ENCODE measurements at regions not wholly inside any gene's neighbourhood (a gene's known extent, or its start where the extent isn't known, plus 50 kb on each side); places are given as distances from the start of the nearest gene placed in this dataset.

DNA sequence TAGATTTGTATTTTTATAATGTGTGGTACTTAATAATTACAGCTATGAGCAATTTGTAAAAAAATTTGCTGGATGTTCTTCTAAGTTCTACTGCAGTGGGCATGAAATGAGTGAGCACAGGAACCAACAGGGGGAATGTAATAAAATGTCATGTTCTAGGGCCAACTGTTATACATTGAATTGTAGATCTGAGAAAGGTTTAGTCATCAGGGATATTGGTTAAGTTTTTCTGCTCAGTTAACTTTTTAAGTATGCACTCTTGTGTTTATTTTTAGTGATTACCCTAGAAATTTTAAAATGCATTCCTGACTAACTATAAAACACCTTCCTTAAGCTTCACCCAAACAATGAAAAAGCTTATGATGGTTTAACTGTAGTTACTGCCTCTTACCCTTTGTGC lies 101.8 kb downstream of the CAND1 start:
- intact Hi-C loops (cut with micrococcal nuclease) = no loop called here

DNA sequence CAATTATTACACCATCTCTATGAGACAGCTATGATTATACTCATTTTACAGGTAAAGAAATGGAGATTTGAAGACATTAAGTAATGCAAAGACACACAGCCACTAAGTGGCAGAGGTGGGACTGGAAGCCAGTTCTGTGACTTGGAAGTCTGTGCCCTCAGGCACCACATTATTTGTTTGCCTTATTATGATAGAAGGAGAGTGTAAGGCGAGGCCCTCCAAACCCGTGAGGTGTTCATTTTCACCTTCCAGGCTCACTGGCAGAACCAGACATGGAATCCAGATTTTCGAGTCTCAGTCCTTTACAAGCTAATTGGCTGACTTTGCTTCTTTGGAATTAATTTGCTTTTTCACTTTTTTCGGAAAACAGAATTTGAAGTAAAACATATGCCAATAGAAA lies 107.9 kb downstream of the CAND1 start:
- intact Hi-C loops (cut with micrococcal nuclease) = no loop called here

DNA sequence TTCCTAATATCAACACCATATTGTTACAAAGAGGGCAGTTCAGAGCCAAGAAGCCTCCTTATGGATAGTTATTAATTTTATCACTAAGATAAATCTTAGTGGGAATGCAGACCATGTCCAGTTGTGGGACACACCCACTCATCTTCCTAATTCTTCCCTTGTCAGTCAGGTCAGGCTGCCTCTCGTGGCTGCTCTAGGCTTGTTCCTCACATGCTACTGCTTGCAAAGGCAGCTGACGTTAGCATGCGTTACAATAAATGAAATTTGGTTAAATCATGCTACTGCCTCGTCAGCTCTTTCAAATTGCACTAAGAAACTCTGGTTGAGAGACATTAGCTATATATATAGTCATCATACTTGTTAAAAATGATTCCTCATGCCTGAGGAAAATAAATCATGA lies 108.4 kb downstream of the CAND1 start:
- intact Hi-C loops (cut with micrococcal nuclease) = no loop called here

DNA sequence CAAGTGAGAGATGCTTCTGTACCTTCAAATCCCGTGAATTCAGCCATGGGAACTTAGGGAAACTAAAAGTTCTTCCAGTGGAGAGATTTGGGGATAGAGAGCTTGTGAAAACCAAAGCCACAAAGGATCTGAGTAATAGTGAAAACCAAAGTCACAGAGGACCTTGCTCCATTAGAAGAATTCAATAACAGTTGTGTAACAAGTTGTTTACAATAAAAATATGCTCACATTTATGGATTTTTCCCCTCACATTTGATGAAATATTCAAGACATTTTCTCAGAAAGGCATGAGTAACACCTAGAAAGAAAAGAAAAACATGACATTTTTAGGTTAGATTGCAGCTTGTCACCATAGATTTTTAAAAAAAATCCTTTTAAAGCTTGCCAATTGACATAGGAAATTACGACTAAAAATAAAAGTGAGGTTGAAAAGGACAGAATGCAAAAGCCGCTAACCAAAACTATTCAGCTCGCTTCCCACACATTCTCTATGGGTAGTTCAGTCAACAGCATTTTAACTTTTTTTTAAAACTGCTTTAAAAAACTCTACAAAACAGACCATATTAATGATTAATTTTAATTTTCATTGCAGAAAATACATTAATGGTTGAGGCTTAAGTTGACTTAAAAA lies 113.2 kb downstream of the CAND1 start:
- intact Hi-C loops (cut with micrococcal nuclease) = no loop called here

DNA sequence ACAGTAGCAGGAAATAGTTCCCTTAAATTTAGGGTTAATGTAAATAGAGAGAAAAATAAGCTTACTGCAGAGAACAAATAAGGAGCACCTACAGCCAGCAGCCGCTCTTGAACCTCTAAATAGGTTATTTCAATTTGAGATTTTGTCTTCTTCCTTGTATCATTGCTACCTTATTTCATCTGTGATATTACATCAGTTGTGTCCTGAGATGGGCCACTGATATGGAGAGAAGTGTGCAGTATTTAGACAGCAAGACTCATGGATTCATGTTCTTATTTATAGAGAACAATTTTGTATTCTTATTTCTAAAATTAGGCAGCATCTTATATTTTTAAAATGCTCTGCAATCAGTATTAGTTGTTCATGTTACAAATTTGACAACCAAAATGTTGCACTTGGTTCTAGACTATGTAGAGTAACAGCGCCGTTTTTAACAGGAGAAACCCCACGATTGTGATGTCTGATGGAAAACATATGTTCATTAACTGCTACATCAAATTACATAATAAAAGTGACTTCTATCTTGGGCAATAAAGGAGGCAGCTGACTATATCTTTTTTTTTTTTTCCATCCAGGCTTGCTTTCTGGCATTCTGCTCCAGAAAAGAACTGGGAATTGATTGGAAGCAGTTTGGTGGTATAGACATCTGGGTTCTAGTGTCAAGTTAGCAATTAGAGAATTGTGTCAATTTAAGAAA lies 117.9 kb downstream of the CAND1 start:
- intact Hi-C loops (cut with micrococcal nuclease) = no loop called here

DNA sequence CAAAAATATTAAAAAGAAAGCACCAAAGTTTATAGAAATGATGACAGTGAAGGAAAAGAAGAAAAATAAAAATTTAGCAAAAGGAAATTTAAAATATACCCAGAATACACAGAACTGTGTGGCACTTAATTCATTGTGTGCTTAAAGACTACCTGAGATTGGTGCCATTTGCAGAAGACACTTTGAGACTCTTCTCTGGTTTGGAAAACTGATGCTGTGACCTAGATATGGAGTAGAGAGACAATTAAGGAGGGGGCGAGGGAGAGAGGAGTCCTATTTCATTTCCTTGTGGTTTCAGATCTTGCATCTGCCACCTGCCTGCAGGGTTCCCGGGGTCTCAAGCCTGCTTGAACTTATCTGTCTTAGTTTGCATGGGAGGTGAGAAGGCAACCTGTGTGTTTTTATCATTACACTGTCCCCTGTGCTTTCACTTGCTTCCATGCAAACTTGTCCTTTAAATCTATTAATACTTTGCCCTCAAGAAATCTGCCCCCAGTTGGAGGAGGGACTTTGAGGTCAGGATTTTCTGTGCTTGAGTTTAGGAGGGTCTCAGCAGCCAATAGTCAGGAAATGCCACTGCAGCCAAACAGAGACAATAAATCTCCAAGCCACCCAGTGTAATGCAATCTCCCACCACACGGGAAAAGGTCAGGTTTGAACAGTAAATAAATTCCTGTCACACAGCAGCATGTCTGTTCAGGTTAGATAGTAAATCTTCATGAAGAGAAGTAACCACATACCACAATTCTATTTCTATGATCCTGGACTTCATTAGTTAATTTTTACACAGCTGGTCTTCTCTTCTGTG lies 119.4 kb downstream of the CAND1 start:
- intact Hi-C loops (cut with micrococcal nuclease) = no loop called here

DNA sequence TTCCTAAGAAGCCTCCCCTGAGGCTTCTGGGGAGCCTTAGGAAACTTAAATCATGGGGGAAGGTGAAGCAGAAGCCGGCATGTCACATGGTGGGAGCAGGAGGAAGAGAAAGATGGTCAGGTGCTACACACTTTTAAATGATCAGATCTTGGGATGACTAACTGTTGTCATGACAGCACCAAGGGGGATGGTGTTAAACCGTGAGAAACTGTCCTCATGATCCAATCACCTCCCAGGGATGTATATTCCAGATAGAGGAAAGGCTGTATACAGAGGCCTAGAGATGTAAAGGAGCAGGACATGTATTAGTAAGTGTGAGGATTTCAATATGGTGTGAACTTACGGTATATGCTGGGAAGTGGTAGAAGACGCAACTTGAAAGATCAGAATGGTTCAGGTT lies 121.1 kb downstream of the CAND1 start:
- intact Hi-C loops (cut with micrococcal nuclease) = no loop called here

DNA sequence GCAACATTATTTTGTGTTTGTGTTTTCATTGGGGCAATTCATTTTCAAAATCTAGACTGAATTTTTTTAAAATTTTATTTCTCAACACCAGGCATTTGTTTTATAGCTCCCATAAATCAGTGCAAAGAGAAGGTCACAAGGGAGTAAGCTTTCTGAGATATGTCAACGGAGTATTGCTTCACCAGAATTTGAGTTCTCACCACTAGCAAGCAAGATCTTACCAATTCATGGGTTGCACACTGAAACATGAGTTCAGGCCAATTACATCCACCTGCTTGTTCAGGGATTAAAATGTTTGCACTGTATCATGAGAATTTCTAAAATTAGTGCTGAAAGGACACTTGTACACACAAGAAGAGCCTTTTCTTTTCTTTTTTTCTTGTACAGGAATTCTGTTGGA lies 121.9 kb downstream of the CAND1 start:
- intact Hi-C loops (cut with micrococcal nuclease) = no loop called here

DNA sequence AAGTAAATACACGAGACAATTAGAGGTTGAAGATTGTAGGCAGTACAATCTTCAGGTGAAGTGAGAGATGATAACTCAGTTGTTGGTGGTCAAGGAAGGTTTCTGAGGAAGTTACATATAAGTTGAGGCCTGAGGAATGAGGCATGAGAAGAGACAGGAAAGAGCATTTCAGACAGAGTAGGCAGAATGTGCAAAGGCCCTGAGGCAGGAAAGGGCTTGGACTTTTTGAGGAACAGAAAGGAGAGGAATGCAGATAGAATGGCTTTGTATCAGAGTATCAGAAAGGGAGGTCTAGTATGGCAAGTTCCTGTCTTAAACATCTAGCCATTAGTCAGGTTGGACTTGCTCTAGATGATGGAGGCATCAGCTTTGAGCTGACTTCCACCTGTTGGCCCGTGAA lies 122.5 kb downstream of the CAND1 start:
- intact Hi-C loops (cut with micrococcal nuclease) = no loop called here

DNA sequence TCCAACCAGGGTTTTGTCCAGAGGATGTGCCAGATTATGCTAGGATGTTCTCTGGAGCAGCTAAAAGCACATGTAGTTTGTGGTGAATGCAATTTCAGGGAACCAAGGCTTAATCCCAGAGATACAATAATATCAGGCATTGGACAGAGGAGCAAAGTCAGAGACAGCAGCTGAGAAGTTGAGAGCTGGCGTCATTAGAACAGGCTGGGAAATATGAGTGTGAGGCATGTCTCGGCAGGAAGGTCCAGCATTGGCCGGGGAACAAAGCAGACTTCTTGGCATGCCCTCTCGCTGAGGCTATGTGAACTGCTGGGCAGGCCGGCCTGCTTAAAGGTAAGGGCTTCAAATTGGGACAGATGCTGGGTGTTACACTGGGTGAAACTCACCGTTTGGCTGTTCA lies 125.4 kb downstream of the CAND1 start:
- intact Hi-C loops (cut with micrococcal nuclease) = no loop called here

DNA sequence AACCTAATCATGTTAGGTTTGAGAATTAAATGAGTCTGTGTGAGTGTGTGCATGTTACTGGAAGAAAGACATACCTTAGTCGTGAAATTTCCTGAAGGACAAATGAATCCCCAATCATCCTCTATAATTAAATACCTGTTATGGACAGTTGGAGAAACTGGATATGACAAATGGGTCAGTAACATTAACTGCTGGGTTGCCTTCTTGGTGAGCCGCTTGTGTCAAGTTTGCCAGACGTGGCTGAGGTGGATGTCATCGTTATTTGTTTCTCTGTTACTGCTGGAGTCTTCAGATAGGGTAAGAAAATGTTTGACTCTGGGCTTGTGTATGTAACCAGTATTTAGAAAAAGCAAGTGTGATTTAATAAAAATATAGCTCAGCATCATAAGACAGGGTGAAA lies 131.6 kb downstream of the CAND1 start:
- intact Hi-C loops (cut with micrococcal nuclease) = no loop called here

DNA sequence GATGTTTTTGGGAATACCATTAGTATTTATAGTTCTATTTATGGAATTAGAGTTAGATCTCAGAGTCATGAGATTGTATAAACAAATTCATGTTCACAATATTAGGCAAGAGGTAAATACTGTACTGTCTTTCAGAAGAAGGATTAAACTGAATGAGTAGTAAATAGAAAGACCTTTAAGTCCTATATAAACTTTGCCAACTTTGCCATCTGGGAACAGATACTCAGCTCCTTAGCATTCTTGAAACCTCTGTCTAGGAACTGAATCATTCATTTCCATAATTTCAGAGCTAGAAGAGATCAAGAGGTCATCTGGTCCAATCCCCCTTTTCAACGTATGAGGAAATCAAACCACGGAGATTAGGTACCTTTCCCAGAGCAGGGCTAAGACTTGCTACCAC lies 141.1 kb downstream of the CAND1 start:
- intact Hi-C loops (cut with micrococcal nuclease) = no loop called here

DNA sequence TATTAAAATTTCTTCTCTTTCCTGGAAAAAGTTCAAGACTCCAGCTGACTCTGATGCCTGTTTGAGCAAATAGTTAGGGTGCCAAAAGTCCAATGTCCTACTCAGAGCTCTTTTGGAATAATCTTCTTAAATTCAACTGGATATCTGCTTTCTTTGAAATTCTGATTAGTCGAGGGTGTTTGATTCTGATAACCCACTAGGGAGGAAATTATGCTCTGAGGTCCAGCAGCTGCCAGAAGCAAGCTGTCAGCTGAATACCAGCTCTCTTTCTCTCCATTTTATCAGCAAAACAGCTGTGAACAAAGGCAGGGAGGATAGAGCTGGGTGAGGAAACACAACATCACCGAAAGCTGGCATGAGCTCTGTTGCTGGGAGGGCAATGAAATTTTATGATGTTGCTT lies 141.5 kb downstream of the CAND1 start:
- intact Hi-C loops (cut with micrococcal nuclease) = no loop called here

DNA sequence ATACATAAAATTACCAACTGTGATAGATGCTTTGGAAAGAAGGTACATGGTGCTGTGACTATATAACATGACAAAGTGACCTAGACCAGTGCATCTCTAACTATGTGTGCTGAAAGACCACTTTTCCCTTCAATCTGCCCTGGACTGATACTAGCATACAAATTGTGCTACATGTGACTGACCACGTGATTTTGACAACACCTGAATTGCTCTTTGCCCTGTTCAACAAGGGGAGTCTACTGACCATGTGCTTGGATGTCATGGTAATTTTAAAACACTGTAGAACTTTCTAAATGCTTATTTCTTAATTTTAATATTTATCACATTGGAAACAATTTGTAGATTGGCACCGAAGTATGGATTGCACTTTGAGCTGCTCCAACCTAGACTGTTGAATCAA lies 142.4 kb downstream of the CAND1 start:
- intact Hi-C loops (cut with micrococcal nuclease) = no loop called here

DNA sequence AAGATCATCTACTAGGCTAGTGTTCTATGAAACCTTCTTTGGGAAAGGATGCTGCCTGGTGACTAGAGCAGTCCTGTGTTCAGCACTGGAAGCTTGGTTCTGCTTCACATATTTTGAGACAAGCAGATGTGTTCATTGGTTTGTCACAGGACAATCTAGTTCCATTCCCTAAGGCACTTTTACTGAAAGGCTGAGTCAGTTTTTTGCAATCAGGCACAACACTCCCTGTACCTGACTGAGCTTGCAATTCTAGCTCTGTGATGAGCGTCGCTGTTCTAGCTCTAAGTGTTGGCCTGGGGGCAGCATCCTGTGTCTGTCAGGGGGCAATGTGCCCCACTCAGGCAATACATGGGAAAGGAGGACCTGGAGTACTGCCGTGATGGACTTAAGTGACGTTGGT lies 144.4 kb downstream of the CAND1 start:
- intact Hi-C loops (cut with micrococcal nuclease) = no loop called here

DNA sequence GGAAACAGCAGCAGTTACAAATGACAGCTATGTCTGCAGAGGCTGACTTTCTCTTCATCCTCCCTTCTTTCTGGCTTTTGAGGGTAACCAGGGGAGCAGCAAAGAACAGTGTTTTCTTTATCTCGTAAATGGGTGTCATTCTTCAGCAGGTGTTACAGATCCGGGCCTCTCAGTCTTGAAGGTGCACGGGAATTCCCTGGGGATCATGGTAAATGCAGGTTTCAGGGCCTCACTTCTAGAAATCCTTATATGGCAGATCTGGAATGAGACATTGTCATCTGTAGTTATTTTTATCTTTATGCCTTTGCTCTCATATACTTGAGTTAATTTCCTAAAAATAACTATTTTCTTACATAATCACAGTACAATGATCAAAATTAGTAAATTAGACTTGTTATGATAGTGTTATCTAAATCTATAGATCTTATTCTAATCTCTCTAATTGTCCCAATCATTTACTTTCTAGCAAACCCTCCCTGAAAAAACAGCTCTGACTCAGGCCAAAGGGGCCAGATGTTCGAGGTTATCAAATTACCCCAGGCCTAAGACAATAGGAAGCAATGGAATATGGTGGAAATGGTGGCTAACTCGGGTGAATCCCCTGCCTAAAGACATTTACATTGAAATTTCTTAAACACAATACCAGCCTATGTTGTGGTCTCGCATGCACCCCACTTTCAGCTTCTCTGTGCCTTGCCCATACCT lies 145.0 kb downstream of the CAND1 start:
- intact Hi-C loops (cut with micrococcal nuclease) = no loop called here

DNA sequence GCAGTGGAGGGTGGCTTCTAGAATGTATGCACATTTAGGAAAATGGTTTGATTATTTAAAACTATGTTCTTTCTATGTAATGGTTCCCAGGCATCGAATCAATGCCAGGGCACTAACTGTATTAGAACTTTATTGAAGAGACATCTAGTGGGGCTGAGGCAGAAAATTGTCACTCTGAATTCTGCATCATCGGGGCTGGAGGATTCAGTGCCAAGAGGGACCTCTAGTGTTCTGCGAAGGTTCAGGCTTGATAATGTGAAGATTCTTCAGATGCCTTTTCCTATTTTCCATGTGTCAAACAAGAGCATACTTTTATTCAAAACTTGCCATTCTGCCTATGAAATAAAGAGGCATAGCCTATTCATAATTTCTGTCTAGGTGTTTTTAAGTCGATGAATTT lies 146.3 kb downstream of the CAND1 start:
- intact Hi-C loops (cut with micrococcal nuclease) = no loop called here

DNA sequence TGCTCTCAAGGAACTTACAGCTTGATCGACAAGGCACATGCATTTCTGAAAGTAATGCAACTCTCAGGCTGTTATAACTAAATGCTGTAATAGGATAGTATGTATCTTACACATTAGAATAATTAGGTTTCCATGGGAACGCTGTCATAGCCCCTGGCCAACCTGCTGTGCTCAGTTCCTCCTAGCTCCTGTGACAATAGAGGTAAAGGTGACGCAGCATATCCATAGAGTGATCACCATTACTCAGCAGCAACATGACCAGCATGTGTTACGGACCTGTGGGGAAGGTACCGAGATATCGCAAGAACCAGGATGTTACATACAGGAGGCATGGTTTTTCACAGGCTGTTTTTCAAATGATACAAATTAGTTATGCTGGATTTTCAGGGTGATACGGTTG lies 150.7 kb downstream of the CAND1 start:
- intact Hi-C loops (cut with micrococcal nuclease) = no loop called here

DNA sequence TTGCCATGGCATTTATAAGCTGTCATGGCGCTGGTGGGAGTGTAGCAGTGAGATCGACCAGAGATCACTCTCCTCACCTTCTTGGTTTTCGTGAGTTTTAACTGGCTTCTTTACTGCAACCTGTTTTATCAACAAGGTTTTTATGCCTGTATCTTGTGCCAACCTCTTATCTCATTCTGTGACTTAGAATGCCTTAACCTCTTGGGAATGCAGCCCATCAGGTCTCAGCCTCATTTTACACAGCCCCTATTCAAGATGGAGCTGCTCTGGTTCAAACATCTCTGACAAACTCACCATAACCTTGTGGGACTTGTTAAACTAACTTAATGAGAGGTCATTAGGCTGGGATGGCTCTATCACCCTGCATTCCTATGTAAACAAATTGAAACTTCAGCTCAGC lies 151.3 kb downstream of the CAND1 start:
- intact Hi-C loops (cut with micrococcal nuclease) = no loop called here

DNA sequence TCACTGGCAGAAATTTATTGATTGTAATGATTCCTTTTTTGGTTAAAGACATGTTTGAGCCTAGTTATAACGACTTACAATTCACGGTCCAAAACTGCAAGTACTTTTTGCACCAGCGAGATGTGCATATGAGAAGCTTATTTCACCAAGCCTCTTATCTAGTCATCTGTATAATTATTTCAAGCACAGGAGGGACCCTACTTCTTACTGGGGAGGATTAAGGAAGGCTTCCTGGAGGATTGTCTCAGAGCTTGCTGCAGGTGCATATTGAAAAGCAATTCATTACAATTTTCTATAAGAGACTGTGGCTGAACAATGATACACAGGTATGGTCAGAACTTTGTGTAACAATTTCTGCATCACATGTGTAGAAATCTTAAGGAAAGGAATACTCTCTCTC lies 152.9 kb downstream of the CAND1 start:
- intact Hi-C loops (cut with micrococcal nuclease) = no loop called here

DNA sequence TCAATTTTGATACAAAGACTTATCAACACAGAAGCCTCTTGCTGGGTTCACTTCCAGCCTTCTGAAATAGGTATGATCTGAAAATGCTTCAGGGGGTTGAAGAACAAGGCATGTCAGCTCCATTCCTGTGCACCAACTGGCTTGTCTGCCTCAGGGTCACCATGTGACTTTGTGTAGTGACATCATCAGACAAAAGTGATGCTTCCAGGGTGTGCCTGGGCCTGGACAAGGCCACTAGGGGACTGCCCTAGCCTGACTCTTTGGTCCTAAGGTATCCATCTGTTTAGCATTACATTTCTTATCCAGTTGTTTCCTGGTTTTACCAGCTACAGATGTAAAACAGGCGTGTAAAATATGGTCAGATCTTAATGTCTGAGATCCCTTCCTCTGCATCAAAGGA lies 155.6 kb downstream of the CAND1 start:
- intact Hi-C loops (cut with micrococcal nuclease) = no loop called here

DNA sequence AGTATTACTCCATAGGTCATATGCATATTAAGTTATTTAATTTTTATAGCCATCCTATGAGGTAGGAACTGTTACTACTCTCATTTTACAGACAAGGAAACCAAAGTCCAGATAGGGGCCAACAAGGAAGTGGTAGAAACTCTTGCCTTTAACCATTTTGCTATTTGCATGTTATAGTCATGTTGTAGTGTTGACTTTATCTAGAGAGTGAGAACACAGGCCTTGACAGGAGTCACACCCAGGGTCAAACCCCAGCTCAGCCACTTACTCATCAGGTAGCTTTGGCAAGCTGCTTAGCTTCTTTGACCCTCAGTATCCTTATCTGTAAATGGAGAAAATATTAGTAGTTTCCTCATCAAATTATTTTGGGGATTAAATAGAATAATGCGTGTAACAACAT lies 156.2 kb downstream of the CAND1 start:
- intact Hi-C loops (cut with micrococcal nuclease) = no loop called here

All from T-helper 1 cell treated with Interleukin-12 subunit alpha and Interleukin-12 subunit beta and Interleukin-4 antibody, amounts not matched to agents 30 ng/mL and 1 ng/mL, for 36 hours (primary cell).